Keratinocyte (primary cell): ENCODE measurements at regions not wholly inside any gene's neighbourhood (a gene's known extent, or its start where the extent isn't known, plus 50 kb on each side); places are given as distances from the start of the nearest gene placed in this dataset.

Source experiments
- DNase-seq: peaks from one replicate; pipeline ENCODE4 v3.0.0-alpha.2; 2011; ENCODE audit warnings: low read depth, missing footprints, low spot score
- FAIRE-seq: peaks from 2 replicates; lab custom pipeline; 2011; peaks lifted over from hg19 to GRCh38; lab: Jason Lieb, UNC
- H2AFZ ChIP-seq: 2 replicates; pipeline ENCODE4 v1.6.0; 2012; ENCODE audit warnings: low read length, control low read depth, inconsistent platforms; ENCODE audit not compliant: control insufficient read depth
- H3K27ac ChIP-seq: 2 replicates; pipeline ENCODE4 v1.5.1; 2011; ENCODE audit warnings: low read length; ENCODE audit not compliant: control insufficient read depth, insufficient read depth
- H3K27me3 ChIP-seq: 3 replicates; pipeline ENCODE4 v1.6.0; 2011; ENCODE audit warnings: low read length; ENCODE audit not compliant: control insufficient read depth, insufficient read depth; ENCODE audit errors: extremely low read depth
- H3K36me3 ChIP-seq, 2 experiments: 2 replicates in 1 of 2; 3 replicates in 1 of 2; pipeline ENCODE4 v1.5.1; 2011; ENCODE audit warnings: low read length in 2 of 2, mild to moderate bottlenecking in 1 of 2; ENCODE audit not compliant: control insufficient read depth in 2 of 2, insufficient read depth in 2 of 2; ENCODE audit errors: extremely low read depth in 1 of 2
- H3K4me1 ChIP-seq: 3 replicates; pipeline ENCODE4 v1.5.1; 2011; ENCODE audit warnings: low read length; ENCODE audit not compliant: control insufficient read depth, insufficient read depth; ENCODE audit errors: extremely low read depth
- H3K4me2 ChIP-seq: 3 replicates; pipeline ENCODE4 v1.6.0; 2011; ENCODE audit warnings: low read depth, low read length; ENCODE audit not compliant: control insufficient read depth, insufficient read depth; ENCODE audit errors: extremely low read depth
- H3K4me3 ChIP-seq, 3 experiments: fragments of 200-600 bp in 1 of 3; sonication (generic) in 1 of 3; 2 replicates in 2 of 3; 3 replicates in 1 of 3; pipeline ENCODE4 v1.5.1; 2011 to 2016; ENCODE audit warnings: low read length in 3 of 3, mild to moderate bottlenecking in 3 of 3, control low read depth in 2 of 3, inconsistent platforms in 1 of 3, low read depth in 1 of 3, mixed read lengths in 1 of 3, mixed run types in 1 of 3, moderate library complexity in 1 of 3; ENCODE audit not compliant: control insufficient read depth in 2 of 3, insufficient read depth in 2 of 3; ENCODE audit errors: extremely low read depth in 1 of 3
- H3K79me2 ChIP-seq: 2 replicates; pipeline ENCODE4 v1.6.0; 2012; ENCODE audit warnings: low read length; ENCODE audit not compliant: control insufficient read depth, insufficient read depth
- H3K9ac ChIP-seq: 3 replicates; pipeline ENCODE4 v1.6.0; 2011; ENCODE audit warnings: low read length; ENCODE audit not compliant: control insufficient read depth, insufficient read depth; ENCODE audit errors: extremely low read depth
- H3K9me1 ChIP-seq: 3 replicates; pipeline ENCODE4 v1.6.0; 2011; ENCODE audit warnings: low read length; ENCODE audit not compliant: control insufficient read depth, insufficient read depth; ENCODE audit errors: extremely low read depth
- H3K9me3 ChIP-seq: 2 replicates; pipeline ENCODE4 v1.5.1; 2012; ENCODE audit warnings: low read depth, low read length; ENCODE audit not compliant: control insufficient read depth
- H4K20me1 ChIP-seq: 3 replicates; pipeline ENCODE4 v1.6.0; 2011; ENCODE audit warnings: low read length; ENCODE audit not compliant: control insufficient read depth, insufficient read depth; ENCODE audit errors: extremely low read depth
- EZH2 ChIP-seq: IDR thresholded peaks from one replicate; pipeline ENCODE4 v1.6.1; 2012; ENCODE audit warnings: inconsistent platforms, mild to moderate bottlenecking, low read length, moderate library complexity
- dilution Hi-C: fragments of 300-500 bp; cut with MboI; formaldehyde crosslinking; loops from one replicate; pipeline ENCODE4 v1.7.0; 2020; ENCODE audit warnings: low sequenced_read_pairs; ENCODE audit not compliant: extremely low pct_ligation_motif_present
- TF ChIP-seq, protein P1 (sequence below), 3 experiments: IDR thresholded peaks in 1 of 3; conservative IDR thresholded peaks in 1 of 3; optimal IDR thresholded peaks in 1 of 3; 2 replicates in 2 of 3; 3 replicates in 1 of 3; pipeline versions ENCODE3 to v1.5.1; 2011; ENCODE audit warnings: low read length in 3 of 3, mild to moderate bottlenecking in 3 of 3, moderate library complexity in 2 of 3, control low read depth in 1 of 3, inconsistent platforms in 1 of 3; ENCODE audit not compliant: insufficient read depth in 2 of 3; ENCODE audit errors: extremely low read depth in 1 of 3

DNA sequence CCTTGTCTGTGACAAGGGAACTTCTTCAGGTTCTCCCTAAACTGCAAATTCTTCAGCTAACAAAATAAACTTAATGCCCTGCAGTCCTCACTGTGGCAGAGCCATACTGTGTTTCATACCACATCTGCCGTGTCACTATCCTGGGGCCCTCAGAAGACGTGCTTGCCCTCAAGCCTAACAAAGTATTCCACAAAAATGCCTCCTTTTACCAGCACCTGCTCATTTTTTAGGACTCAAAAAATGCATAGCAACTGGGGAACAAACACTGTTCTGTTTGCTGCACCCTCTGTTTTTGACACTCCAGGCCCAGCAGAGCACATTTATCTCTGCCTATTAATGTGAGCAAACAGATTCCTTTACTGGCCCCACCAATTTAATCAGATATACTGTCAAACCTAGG, 270.7 kb upstream of the SSTR1 start:
- H3K27ac ChIP-seq, result no peak overlapping the region
- no peaks in the 10 kb centered on the region for H3K36me3 ChIP-seq
- H2AFZ ChIP-seq, result no peak overlapping the region
- H3K79me2 ChIP-seq, result no peaks in the 10 kb centered on the region
- H3K4me2 ChIP-seq, result no peak overlapping the region
- no peaks in the 10 kb centered on the region for H3K9me3 ChIP-seq
- FAIRE-seq (no peak), DNase-seq (no peak)
- H3K4me1 ChIP-seq, result no peaks in the 10 kb centered on the region
- dilution Hi-C loops, result no loop called here
- H4K20me1 ChIP-seq, result no peaks in the 10 kb centered on the region
- TF ChIP-seq, protein P1, sequence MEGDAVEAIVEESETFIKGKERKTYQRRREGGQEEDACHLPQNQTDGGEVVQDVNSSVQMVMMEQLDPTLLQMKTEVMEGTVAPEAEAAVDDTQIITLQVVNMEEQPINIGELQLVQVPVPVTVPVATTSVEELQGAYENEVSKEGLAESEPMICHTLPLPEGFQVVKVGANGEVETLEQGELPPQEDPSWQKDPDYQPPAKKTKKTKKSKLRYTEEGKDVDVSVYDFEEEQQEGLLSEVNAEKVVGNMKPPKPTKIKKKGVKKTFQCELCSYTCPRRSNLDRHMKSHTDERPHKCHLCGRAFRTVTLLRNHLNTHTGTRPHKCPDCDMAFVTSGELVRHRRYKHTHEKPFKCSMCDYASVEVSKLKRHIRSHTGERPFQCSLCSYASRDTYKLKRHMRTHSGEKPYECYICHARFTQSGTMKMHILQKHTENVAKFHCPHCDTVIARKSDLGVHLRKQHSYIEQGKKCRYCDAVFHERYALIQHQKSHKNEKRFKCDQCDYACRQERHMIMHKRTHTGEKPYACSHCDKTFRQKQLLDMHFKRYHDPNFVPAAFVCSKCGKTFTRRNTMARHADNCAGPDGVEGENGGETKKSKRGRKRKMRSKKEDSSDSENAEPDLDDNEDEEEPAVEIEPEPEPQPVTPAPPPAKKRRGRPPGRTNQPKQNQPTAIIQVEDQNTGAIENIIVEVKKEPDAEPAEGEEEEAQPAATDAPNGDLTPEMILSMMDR (optimal IDR thresholded peaks at IDR 0.05 in 1 of 3, IDR thresholded peaks at IDR 0.05 in 1 of 3, conservative IDR thresholded peaks at IDR 0.05 in 1 of 3; ENCODE audit: extremely low read depth in 1 of 3, insufficient read depth in 2 of 3, low read length in 3 of 3), result no peak
- no peak for TF ChIP-seq EZH2
- H3K9me1 ChIP-seq, result no peaks in the 10 kb centered on the region
- no peaks in the 10 kb centered on the region for H3K27me3 ChIP-seq
- no peak overlapping the region for H3K4me3 ChIP-seq
- no peak overlapping the region for H3K9ac ChIP-seq

DNA sequence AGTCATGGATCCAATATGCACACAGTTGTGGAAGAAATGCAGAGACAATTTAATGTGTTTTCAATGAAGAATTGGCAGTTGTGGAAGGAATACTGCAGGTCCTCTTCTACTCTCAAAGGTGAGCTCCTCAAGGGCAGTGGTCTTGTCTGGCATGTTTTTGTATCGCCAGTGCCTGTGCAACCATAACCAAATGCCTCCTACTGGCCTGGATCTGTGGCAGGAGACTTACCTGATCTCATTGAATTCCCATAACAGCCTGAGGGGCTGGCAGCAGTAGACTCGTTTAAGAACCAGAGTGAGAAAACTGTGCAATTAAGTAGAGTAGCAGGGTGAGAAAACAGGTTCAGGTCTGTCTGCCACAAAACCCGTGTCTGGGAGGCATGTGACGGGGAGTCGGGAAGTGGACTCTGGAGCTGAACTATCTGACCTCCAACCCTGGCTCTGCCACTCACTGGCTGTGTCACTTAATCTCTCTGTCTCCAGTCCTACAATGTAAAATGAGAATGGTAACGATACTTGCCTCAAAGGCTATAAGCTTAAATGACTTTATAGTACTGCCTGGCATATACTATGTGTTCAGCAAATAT, 268.2 kb upstream of the SSTR1 start:
- H3K9ac ChIP-seq, result no peak overlapping the region
- no peak overlapping the region for H3K27ac ChIP-seq
- dilution Hi-C loops, result no loop called here
- H2AFZ ChIP-seq, result no peak overlapping the region
- H3K9me1 ChIP-seq, result no peaks in the 10 kb centered on the region
- no peak overlapping the region for H3K4me2 ChIP-seq
- H3K27me3 ChIP-seq, result no peaks in the 10 kb centered on the region
- DNase-seq (no peak), FAIRE-seq (no peak)
- H3K4me3 ChIP-seq, result no peak overlapping the region
- no peaks in the 10 kb centered on the region for H3K4me1 ChIP-seq
- no peaks in the 10 kb centered on the region for H3K79me2 ChIP-seq
- TF ChIP-seq EZH2, result no peak
- TF ChIP-seq, protein P1 (optimal IDR thresholded peaks at IDR 0.05 in 1 of 3, IDR thresholded peaks at IDR 0.05 in 1 of 3, conservative IDR thresholded peaks at IDR 0.05 in 1 of 3; ENCODE audit: extremely low read depth in 1 of 3, insufficient read depth in 2 of 3, low read length in 3 of 3), result no peak
- no peaks in the 10 kb centered on the region for H3K9me3 ChIP-seq
- no peaks in the 10 kb centered on the region for H4K20me1 ChIP-seq
- H3K36me3 ChIP-seq, result no peaks in the 10 kb centered on the region
